ENCODE measurements at regions not wholly inside any gene's neighbourhood (a gene's known extent, or its start where the extent isn't known, plus 50 kb on each side); places are given as distances from the start of the nearest gene placed in this dataset.

GRCh38 chr4:17370818-17371217, 141.1 kb downstream of the QDPR start:
- H3K27ac Mint-ChIP-seq, result no peak overlapping the region
- no peaks in the 10 kb centered on the region for H3K4me1 Mint-ChIP-seq
- DNase-seq (no peak), ATAC-seq (no peak)
- H3K27me3 Mint-ChIP-seq, result peaks cover 0 to 12% (median 0%) of the 10 kb centered on the region in 5 donors
- no peak overlapping the region for H3K4me3 Mint-ChIP-seq
- POLR2A ChIA-PET, result no interaction called here
- no peaks in the 10 kb centered on the region for H3K9me3 Mint-ChIP-seq
- H3K36me3 Mint-ChIP-seq, result no peaks in the 10 kb centered on the region

GRCh38 chr4:17368408-17368807, 143.5 kb downstream of the QDPR start:
- no peak for DNase-seq
- H3K27ac Mint-ChIP-seq, result no peak overlapping the region
- H3K27me3 Mint-ChIP-seq, result peaks cover 0 to 12% (median 3%) of the 10 kb centered on the region in 5 donors
- H3K4me3 Mint-ChIP-seq, result no peak overlapping the region
- POLR2A ChIA-PET, result no interaction called here
- H3K4me1 Mint-ChIP-seq, result no peaks in the 10 kb centered on the region
- no peaks in the 10 kb centered on the region for H3K36me3 Mint-ChIP-seq
- no peak for ATAC-seq
- no peaks in the 10 kb centered on the region for H3K9me3 Mint-ChIP-seq

- Mint-ChIP-seq H3K36me3 (no peaks in the 10 kb centered on the region), H3K27me3 (peaks cover 2 to 12% (median 4%) of the 10 kb centered on the region in 5 donors), H3K27ac (no peak overlapping the region), H3K4me3 (no peak overlapping the region), H3K4me1 (peaks cover 0 to 8% (median under 1%) of the 10 kb centered on the region in 4 donors), H3K9me3 (no peaks in the 10 kb centered on the region)
- ATAC-seq, result no peak
- POLR2A ChIA-PET, result no interaction called here
- no peak for DNase-seq
These were observed 144.7 kb downstream of the QDPR start for GRCh38 chr4:17367201-17367600.

GRCh38 chr4:17366496-17366895, 145.4 kb downstream of the QDPR start:
- H3K27me3 Mint-ChIP-seq, result peaks cover 4 to 12% (median 8%) of the 10 kb centered on the region in 5 donors
- H3K4me3 Mint-ChIP-seq, result no peak overlapping the region
- H3K27ac Mint-ChIP-seq, result no peak overlapping the region
- no peaks in the 10 kb centered on the region for H3K9me3 Mint-ChIP-seq
- no peak for DNase-seq
- peaks cover 0 to 11% (median 1%) of the 10 kb centered on the region in 4 donors for H3K4me1 Mint-ChIP-seq
- ATAC-seq, result no peak
- POLR2A ChIA-PET, result no interaction called here
- no peaks in the 10 kb centered on the region for H3K36me3 Mint-ChIP-seq

- ATAC-seq (no peak), DNase-seq (no peak)
- peaks cover 4 to 13% (median 6%) of the 10 kb centered on the region in 5 donors for H3K27me3 Mint-ChIP-seq
- H3K4me3 Mint-ChIP-seq, result no peak overlapping the region
- no peaks in the 10 kb centered on the region for H3K36me3 Mint-ChIP-seq
- H3K9me3 Mint-ChIP-seq, result no peaks in the 10 kb centered on the region
- H3K27ac Mint-ChIP-seq, result no peak overlapping the region
- POLR2A ChIA-PET, result no interaction called here
- peaks cover 0 to 11% (median 1%) of the 10 kb centered on the region in 4 donors for H3K4me1 Mint-ChIP-seq
These were observed 149.5 kb downstream of the QDPR start for GRCh38 chr4:17362430-17362829.

GRCh38 chr4:17358241-17358640, 153.6 kb downstream of the QDPR start:
- peaks cover 0 to 25% (median 3%) of the 10 kb centered on the region in 5 donors for H3K27me3 Mint-ChIP-seq
- POLR2A ChIA-PET, result no interaction called here
- peaks cover 0 to 5% (median 0%) of the 10 kb centered on the region in 9 donors for H3K9me3 Mint-ChIP-seq
- no peak overlapping the region for H3K27ac Mint-ChIP-seq
- ATAC-seq, result no peak
- H3K4me1 Mint-ChIP-seq, result peaks cover 0 to 11% (median 1%) of the 10 kb centered on the region in 4 donors
- H3K36me3 Mint-ChIP-seq, result no peaks in the 10 kb centered on the region
- H3K4me3 Mint-ChIP-seq, result no peak overlapping the region
- DNase-seq, result no peak

- DNase-seq (no peak), ATAC-seq (no peak)
- Mint-ChIP-seq H3K4me1 (no peaks in the 10 kb centered on the region), H3K27ac (no peak overlapping the region), H3K27me3 (peaks cover 0 to 21% (median 3%) of the 10 kb centered on the region in 5 donors), H3K4me3 (no peak overlapping the region), H3K9me3 (peaks cover 0 to 5% (median 0%) of the 10 kb centered on the region in 9 donors), H3K36me3 (no peaks in the 10 kb centered on the region)
- POLR2A ChIA-PET, result no interaction called here
These were observed 155.0 kb downstream of the QDPR start for GRCh38 chr4:17356926-17357325.

GRCh38 chr4:17352357-17352756, 159.5 kb downstream of the QDPR start:
- ATAC-seq (no peak), DNase-seq (no peak)
- POLR2A ChIA-PET, result interaction anchor here (0.7 kb wide), 1 partner anchor 1055 kb away, joined by 3 read pairs; no protein-coding TSS in a partner anchor
- Mint-ChIP-seq H3K4me1 (no peaks in the 10 kb centered on the region), H3K36me3 (no peaks in the 10 kb centered on the region), H3K4me3 (no peak overlapping the region), H3K9me3 (peaks cover 0 to 5% (median 0%) of the 10 kb centered on the region in 9 donors), H3K27me3 (peaks cover 0 to 19% (median 2%) of the 10 kb centered on the region in 5 donors), H3K27ac (no peak overlapping the region)

GRCh38 chr4:17347445-17347844, 164.4 kb downstream of the QDPR start:
- H3K27ac Mint-ChIP-seq, result peak overlapping the region in 1 of 10 donors; percentile 43
- peak in 1 of 2 donors; percentile 33 for ATAC-seq
- peaks cover 0 to 3% (median 0%) of the 10 kb centered on the region in 5 donors for H3K27me3 Mint-ChIP-seq
- H3K4me1 Mint-ChIP-seq, result no peaks in the 10 kb centered on the region
- no peak overlapping the region for H3K4me3 Mint-ChIP-seq
- no peaks in the 10 kb centered on the region for H3K9me3 Mint-ChIP-seq
- H3K36me3 Mint-ChIP-seq, result no peaks in the 10 kb centered on the region
- DNase-seq, result peak in 2 of 10 donors; percentile 10 to 29
- POLR2A ChIA-PET, result no interaction called here

GRCh38 chr4:17339376-17339775, 172.5 kb downstream of the QDPR start:
- no peaks in the 10 kb centered on the region for H3K36me3 Mint-ChIP-seq
- H3K27me3 Mint-ChIP-seq, result no peaks in the 10 kb centered on the region
- H3K4me1 Mint-ChIP-seq, result peaks cover 12 to 25% (median 24%) of the 10 kb centered on the region in 4 donors
- DNase-seq, result no peak
- no peak overlapping the region for H3K4me3 Mint-ChIP-seq
- POLR2A ChIA-PET, result no interaction called here
- no peak for ATAC-seq
- H3K9me3 Mint-ChIP-seq, result no peaks in the 10 kb centered on the region
- no peak overlapping the region for H3K27ac Mint-ChIP-seq

GRCh38 chr4:17336986-17337385, 174.9 kb downstream of the QDPR start:
- H3K4me1 Mint-ChIP-seq, result peaks cover 12 to 25% (median 24%) of the 10 kb centered on the region in 4 donors
- no peaks in the 10 kb centered on the region for H3K27me3 Mint-ChIP-seq
- H3K4me3 Mint-ChIP-seq, result peak overlapping the region in 8 of 10 donors; percentile 5 to 73 (median 56)
- ATAC-seq (peak; percentile 5 to 36), DNase-seq (no peak)
- POLR2A ChIA-PET, result no interaction called here
- peak overlapping the region in 8 of 10 donors; percentile 45 to 90 (median 86) for H3K27ac Mint-ChIP-seq
- H3K9me3 Mint-ChIP-seq, result no peaks in the 10 kb centered on the region
- no peaks in the 10 kb centered on the region for H3K36me3 Mint-ChIP-seq

GRCh38 chr4:17336524-17336961, 175.3 kb downstream of the QDPR start:
- H3K4me3 Mint-ChIP-seq, result peak overlapping the region; percentile 0 to 73 (median 54)

GRCh38 chr4:17336069-17336468, 175.8 kb downstream of the QDPR start:
- DNase-seq (no peak), ATAC-seq (no peak)
- Mint-ChIP-seq H3K9me3 (no peaks in the 10 kb centered on the region), H3K4me1 (peaks cover 12 to 25% (median 24%) of the 10 kb centered on the region in 4 donors), H3K27ac (peak overlapping the region in 9 of 10 donors; percentile 45 to 90 (median 84)), H3K4me3 (peak overlapping the region in 2 of 10 donors; percentile 40 to 44), H3K27me3 (no peaks in the 10 kb centered on the region), H3K36me3 (no peaks in the 10 kb centered on the region)
- POLR2A ChIA-PET, result no interaction called here

More at GRCh38 chr4:17336524-17336961, 175.3 kb downstream of the QDPR start:
- no peaks in the 10 kb centered on the region for H3K27me3 Mint-ChIP-seq
- peaks cover 12 to 25% (median 24%) of the 10 kb centered on the region in 4 donors for H3K4me1 Mint-ChIP-seq
- H3K36me3 Mint-ChIP-seq, result no peaks in the 10 kb centered on the region
- peak overlapping the region; percentile 42 to 90 (median 82) for H3K27ac Mint-ChIP-seq
- DNase-seq (peak; percentile 32 to 89 (median 66)), ATAC-seq (peak; percentile 98)
- POLR2A ChIA-PET, result no interaction called here
- no peaks in the 10 kb centered on the region for H3K9me3 Mint-ChIP-seq

- Mint-ChIP-seq H3K4me1 (peaks cover 12 to 25% (median 24%) of the 10 kb centered on the region in 4 donors), H3K27me3 (no peaks in the 10 kb centered on the region), H3K9me3 (no peaks in the 10 kb centered on the region), H3K4me3 (no peak overlapping the region), H3K36me3 (no peaks in the 10 kb centered on the region), H3K27ac (peak overlapping the region in 7 of 10 donors; percentile 45 to 87 (median 70))
- DNase-seq (no peak), ATAC-seq (no peak)
- POLR2A ChIA-PET, result no interaction called here
These were observed 176.5 kb downstream of the QDPR start for GRCh38 chr4:17335371-17335770.
